Mesothelial cell of epicardium (in vitro differentiated cells): ENCODE measurements at regions not wholly inside any gene's neighbourhood (a gene's known extent, or its start where the extent isn't known, plus 50 kb on each side); places are given as distances from the start of the nearest gene placed in this dataset.
A peak's percentile ranks its signal among the peaks of the same experiment; 100 is the strongest.

Experiments
- DNase-seq, 2 experiments: peaks; one replicate each; pipeline ENCODE4 v3.0.0; 2021; ENCODE audit warnings: low spot score in 2 of 2; ENCODE audit not compliant: unreplicated experiment in 2 of 2
- H3K27ac Mint-ChIP-seq: 2 replicates; pipeline ENCODE4 v1.8.0; 2021; ENCODE audit warnings: mixed read lengths
- H3K27me3 Mint-ChIP-seq: 2 replicates; pipeline ENCODE4 v1.8.0; 2021; ENCODE audit warnings: low read depth, mixed read lengths
- H3K36me3 Mint-ChIP-seq: 2 replicates; pipeline ENCODE4 v1.8.0; 2021; ENCODE audit warnings: mixed read lengths
- H3K4me1 Mint-ChIP-seq: 2 replicates; pipeline ENCODE4 v1.8.0; 2021; ENCODE audit warnings: mixed read lengths
- H3K4me3 Mint-ChIP-seq: 2 replicates; pipeline ENCODE4 v1.8.0; 2021; ENCODE audit warnings: mild to moderate bottlenecking, moderate library complexity, mixed read lengths
- H3K9me3 Mint-ChIP-seq: 2 replicates; pipeline ENCODE4 v1.8.0; 2021; ENCODE audit warnings: mixed read lengths
- TF ChIP-seq, protein P1 (sequence below): fragments of 200-600 bp; sonication (generic); IDR thresholded peaks from one replicate; pipeline ENCODE4 v1.5.0; 2021; ENCODE audit warnings: antibody characterized with exemption; ENCODE audit not compliant: unreplicated experiment

DNA sequence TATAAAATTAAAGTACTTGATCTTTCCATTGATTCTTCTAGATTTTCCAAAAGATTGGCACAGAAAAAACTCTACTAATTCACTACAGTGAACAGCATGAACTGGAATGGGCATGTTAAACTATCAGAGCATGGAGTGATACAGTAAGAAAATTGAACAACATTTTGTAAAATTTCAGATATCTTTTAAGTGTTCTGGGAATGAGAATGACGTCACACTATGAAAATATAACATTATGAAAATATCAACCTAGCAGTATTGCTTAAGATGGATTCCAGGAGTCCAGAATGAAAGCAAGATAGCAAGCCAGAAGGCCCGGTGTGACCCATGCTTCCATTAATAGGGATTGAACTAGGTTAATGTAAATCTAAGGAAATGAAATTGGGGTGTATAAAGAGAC lies 319.9 kb downstream of the GABRG1 start:
- peaks cover 3% of the 10 kb centered on the region for H3K27me3 Mint-ChIP-seq
- no peak for DNase-seq
- no peak overlapping the region for H3K27ac Mint-ChIP-seq
- TF ChIP-seq, protein P1, sequence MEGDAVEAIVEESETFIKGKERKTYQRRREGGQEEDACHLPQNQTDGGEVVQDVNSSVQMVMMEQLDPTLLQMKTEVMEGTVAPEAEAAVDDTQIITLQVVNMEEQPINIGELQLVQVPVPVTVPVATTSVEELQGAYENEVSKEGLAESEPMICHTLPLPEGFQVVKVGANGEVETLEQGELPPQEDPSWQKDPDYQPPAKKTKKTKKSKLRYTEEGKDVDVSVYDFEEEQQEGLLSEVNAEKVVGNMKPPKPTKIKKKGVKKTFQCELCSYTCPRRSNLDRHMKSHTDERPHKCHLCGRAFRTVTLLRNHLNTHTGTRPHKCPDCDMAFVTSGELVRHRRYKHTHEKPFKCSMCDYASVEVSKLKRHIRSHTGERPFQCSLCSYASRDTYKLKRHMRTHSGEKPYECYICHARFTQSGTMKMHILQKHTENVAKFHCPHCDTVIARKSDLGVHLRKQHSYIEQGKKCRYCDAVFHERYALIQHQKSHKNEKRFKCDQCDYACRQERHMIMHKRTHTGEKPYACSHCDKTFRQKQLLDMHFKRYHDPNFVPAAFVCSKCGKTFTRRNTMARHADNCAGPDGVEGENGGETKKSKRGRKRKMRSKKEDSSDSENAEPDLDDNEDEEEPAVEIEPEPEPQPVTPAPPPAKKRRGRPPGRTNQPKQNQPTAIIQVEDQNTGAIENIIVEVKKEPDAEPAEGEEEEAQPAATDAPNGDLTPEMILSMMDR: no peak
- H3K36me3 Mint-ChIP-seq: no peaks in the 10 kb centered on the region
- no peaks in the 10 kb centered on the region for H3K4me1 Mint-ChIP-seq
- H3K4me3 Mint-ChIP-seq: no peak overlapping the region
- H3K9me3 Mint-ChIP-seq: no peaks in the 10 kb centered on the region

DNA sequence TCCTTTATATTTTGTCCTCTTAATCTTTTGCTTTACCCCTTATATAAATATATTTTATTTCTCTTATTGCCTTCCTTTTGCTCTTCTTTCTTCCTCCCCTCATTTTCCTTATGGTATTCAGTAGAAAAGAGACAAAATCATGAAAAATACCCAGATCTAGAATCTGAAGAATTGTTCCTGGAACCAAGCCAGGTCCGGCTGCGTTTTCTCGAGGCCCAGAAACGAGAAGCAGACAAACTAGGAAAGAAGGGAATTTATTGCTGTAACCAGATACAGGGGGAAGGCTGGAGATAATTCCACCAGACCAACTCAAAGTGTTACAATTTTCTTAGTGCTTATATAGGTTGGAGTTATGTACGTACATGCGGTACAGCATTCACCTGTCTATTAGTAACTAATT lies 328.7 kb downstream of the GABRG1 start:
- no peak overlapping the region for H3K4me3 Mint-ChIP-seq
- peaks cover 9% of the 10 kb centered on the region for H3K9me3 Mint-ChIP-seq
- H3K27ac Mint-ChIP-seq: peak overlapping the region; percentile 95
- H3K36me3 Mint-ChIP-seq: no peaks in the 10 kb centered on the region
- H3K27me3 Mint-ChIP-seq: no peaks in the 10 kb centered on the region
- TF ChIP-seq, protein P1: no peak
- peak in 1 of 2 experiments; percentile 46 for DNase-seq
- H3K4me1 Mint-ChIP-seq: peaks cover 30% of the 10 kb centered on the region

DNA sequence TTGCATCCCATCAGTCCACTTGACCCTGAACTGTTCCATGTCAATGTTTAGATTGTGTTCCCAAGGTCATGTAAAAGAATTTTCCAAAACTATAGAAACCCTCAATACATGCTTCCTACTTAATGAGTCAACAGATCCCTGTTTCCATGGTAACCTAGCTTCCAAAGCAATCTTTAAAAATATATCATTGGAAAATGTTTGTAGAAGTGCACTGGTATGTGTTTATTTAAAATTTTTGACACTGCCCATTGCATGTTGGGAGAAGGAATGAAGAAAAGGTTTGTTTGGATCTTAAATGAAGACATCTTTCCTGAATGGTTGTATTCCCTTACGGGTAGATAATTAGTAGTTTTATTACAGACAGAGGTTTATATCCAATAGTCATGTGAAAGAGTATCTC lies 345.3 kb downstream of the GABRG1 start:
- no peak overlapping the region for H3K4me3 Mint-ChIP-seq
- no peaks in the 10 kb centered on the region for H3K4me1 Mint-ChIP-seq
- no peak overlapping the region for H3K27ac Mint-ChIP-seq
- TF ChIP-seq, protein P1: no peak
- no peaks in the 10 kb centered on the region for H3K36me3 Mint-ChIP-seq
- DNase-seq: no peak
- no peaks in the 10 kb centered on the region for H3K27me3 Mint-ChIP-seq
- peaks cover 4% of the 10 kb centered on the region for H3K9me3 Mint-ChIP-seq

DNA sequence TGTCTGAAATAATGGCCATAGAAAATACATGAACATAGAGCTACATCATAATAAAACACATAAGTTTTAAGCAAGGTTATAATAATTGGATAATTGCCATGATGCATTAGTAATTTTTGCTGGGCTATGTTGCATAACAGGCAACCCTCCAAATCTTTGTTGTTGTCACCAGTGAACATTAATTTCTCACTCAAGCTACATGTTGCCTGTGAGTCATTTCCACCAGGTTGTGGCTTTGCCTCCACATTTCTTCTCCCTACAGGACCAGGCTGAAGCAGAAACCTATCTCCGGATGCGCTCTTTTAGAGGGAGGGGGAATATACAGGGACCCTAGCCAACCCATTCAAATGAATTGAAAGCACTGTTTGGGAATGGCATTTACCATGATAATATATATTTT lies 347.7 kb downstream of the GABRG1 start:
- TF ChIP-seq, protein P1: no peak
- no peak for DNase-seq
- H3K4me3 Mint-ChIP-seq: no peak overlapping the region
- no peaks in the 10 kb centered on the region for H3K4me1 Mint-ChIP-seq
- H3K27ac Mint-ChIP-seq: no peak overlapping the region
- H3K27me3 Mint-ChIP-seq: no peaks in the 10 kb centered on the region
- no peaks in the 10 kb centered on the region for H3K36me3 Mint-ChIP-seq
- H3K9me3 Mint-ChIP-seq: peaks cover 4% of the 10 kb centered on the region

DNA sequence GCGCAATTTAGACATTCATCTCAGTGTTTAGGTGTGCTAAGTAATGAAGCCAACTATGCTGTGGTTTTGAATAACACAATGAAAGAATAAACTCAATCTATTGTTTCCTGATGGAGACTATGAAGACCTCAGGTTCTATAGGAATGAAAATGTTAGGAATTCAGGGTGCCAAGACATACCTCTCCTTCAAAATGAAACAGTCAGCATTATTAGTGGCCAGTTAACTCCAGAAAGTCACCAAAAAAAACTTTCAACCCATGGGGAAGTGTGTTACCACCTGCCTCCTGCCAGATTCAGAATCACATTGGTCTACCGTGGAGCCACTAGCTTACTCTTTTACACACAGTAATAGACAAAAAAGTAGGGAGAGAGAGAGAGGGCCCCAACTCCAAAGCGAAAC lies 352.9 kb downstream of the GABRG1 start:
- H3K4me1 Mint-ChIP-seq: no peaks in the 10 kb centered on the region
- no peak overlapping the region for H3K4me3 Mint-ChIP-seq
- no peaks in the 10 kb centered on the region for H3K27me3 Mint-ChIP-seq
- DNase-seq: no peak
- no peaks in the 10 kb centered on the region for H3K9me3 Mint-ChIP-seq
- TF ChIP-seq, protein P1: no peak
- H3K27ac Mint-ChIP-seq: no peak overlapping the region
- no peaks in the 10 kb centered on the region for H3K36me3 Mint-ChIP-seq

DNA sequence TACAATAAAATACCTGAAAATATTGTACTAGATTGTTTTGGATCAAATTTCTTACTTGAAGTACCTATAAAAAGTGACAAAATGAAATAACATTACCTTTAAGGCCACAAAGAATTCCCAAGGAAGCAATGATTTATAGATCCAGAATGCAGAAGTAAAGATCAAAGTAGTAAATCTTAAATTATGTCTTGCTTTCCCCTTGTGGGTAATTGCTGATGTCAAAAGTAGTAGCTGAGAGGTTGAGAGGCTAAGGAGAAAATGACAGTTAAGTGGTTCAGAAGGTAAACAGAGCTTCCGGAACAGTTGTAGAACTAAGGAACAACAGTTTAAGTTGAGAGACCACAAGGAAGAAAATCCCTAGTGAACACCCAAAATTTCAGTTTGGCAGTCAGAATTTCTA lies 358.3 kb downstream of the GABRG1 start:
- H3K4me3 Mint-ChIP-seq: no peak overlapping the region
- no peak for DNase-seq
- H3K36me3 Mint-ChIP-seq: no peaks in the 10 kb centered on the region
- H3K4me1 Mint-ChIP-seq: peaks cover 5% of the 10 kb centered on the region
- H3K9me3 Mint-ChIP-seq: peaks cover 13% of the 10 kb centered on the region
- no peak overlapping the region for H3K27ac Mint-ChIP-seq
- no peaks in the 10 kb centered on the region for H3K27me3 Mint-ChIP-seq
- TF ChIP-seq, protein P1: no peak
